ENCODE measurements at regions not wholly inside any gene's neighbourhood (a gene's known extent, or its start where the extent isn't known, plus 50 kb on each side); places are given as distances from the start of the nearest gene placed in this dataset.

DNA sequence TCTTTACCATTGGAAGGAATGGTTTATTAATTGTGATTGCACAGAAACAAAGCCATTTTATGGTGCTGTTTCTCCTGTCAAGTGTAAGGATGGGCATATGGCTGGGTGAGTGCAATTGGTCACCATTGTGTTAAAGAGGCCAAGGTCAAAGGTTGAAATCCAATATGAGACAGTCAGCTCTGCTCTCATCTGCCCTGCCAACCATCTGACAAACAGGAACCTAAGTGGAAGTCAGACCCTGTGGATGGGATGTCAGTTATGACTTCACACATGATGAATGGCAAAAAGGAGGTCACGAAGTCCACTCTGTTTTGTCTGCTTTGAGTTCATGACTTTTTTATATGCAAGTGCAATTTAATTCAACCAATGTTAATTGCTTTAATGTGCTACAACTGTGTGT lies 172.7 kb upstream of the TMEM229A start:
- H3K27me3 ChIP-seq (ENCODE audit: insufficient read depth, poor library complexity, severe bottlenecking) = no peaks in the 10 kb centered on the region
- H3K27ac ChIP-seq (replicated peaks) = no peak overlapping the region
- no peak for DNase-seq (ENCODE audit: low read depth in 1 of 2, low spot score in 1 of 2)
- TF ChIP-seq, protein P1, sequence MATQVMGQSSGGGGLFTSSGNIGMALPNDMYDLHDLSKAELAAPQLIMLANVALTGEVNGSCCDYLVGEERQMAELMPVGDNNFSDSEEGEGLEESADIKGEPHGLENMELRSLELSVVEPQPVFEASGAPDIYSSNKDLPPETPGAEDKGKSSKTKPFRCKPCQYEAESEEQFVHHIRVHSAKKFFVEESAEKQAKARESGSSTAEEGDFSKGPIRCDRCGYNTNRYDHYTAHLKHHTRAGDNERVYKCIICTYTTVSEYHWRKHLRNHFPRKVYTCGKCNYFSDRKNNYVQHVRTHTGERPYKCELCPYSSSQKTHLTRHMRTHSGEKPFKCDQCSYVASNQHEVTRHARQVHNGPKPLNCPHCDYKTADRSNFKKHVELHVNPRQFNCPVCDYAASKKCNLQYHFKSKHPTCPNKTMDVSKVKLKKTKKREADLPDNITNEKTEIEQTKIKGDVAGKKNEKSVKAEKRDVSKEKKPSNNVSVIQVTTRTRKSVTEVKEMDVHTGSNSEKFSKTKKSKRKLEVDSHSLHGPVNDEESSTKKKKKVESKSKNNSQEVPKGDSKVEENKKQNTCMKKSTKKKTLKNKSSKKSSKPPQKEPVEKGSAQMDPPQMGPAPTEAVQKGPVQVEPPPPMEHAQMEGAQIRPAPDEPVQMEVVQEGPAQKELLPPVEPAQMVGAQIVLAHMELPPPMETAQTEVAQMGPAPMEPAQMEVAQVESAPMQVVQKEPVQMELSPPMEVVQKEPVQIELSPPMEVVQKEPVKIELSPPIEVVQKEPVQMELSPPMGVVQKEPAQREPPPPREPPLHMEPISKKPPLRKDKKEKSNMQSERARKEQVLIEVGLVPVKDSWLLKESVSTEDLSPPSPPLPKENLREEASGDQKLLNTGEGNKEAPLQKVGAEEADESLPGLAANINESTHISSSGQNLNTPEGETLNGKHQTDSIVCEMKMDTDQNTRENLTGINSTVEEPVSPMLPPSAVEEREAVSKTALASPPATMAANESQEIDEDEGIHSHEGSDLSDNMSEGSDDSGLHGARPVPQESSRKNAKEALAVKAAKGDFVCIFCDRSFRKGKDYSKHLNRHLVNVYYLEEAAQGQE (IDR thresholded peaks at IDR 0.05; ENCODE audit: insufficient replicate concordance, low read depth) = no peak
- TF ChIP-seq, protein P2, sequence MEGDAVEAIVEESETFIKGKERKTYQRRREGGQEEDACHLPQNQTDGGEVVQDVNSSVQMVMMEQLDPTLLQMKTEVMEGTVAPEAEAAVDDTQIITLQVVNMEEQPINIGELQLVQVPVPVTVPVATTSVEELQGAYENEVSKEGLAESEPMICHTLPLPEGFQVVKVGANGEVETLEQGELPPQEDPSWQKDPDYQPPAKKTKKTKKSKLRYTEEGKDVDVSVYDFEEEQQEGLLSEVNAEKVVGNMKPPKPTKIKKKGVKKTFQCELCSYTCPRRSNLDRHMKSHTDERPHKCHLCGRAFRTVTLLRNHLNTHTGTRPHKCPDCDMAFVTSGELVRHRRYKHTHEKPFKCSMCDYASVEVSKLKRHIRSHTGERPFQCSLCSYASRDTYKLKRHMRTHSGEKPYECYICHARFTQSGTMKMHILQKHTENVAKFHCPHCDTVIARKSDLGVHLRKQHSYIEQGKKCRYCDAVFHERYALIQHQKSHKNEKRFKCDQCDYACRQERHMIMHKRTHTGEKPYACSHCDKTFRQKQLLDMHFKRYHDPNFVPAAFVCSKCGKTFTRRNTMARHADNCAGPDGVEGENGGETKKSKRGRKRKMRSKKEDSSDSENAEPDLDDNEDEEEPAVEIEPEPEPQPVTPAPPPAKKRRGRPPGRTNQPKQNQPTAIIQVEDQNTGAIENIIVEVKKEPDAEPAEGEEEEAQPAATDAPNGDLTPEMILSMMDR (IDR thresholded peaks at IDR 0.05; ENCODE audit: insufficient read depth, low read length) = no peak
- no peak for TF ChIP-seq SPI1 (IDR thresholded peaks at IDR 0.05; ENCODE audit: borderline replicate concordance, low read depth)
- TF ChIP-seq POLR2AphosphoS5 (IDR thresholded peaks at IDR 0.05; ENCODE audit: low read depth) = no peak
- no peak overlapping the region for H3K4me3 ChIP-seq (replicated peaks; ENCODE audit: insufficient read depth, low read length)

DNA sequence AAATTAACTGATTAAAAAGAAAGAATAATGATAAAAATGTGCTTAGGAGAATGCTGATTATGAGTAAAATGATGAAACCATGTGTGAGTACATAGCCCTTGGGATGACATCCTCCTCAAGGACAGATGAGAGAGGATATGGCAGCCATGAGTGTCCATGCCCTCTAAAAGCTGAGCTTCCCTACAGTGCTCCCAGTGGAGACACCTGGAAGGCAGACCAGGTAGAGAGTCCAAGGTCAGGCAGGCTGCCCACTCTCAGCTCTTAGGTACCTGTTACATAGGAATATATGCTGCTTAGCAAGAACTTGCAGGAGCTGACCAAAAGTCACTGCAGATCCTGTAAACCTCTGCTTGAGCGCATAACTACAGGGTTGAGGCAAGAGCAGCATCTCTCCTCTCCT lies 169.7 kb upstream of the TMEM229A start:
- DNase-seq (ENCODE audit: low read depth in 1 of 2, low spot score in 1 of 2) = no peak
- Histone ChIP-seq H3K4me3 (replicated peaks; ENCODE audit: insufficient read depth, low read length) (no peak overlapping the region), H3K27me3 (ENCODE audit: insufficient read depth, poor library complexity, severe bottlenecking) (no peaks in the 10 kb centered on the region), H3K27ac (replicated peaks) (no peak overlapping the region)
- TF ChIP-seq SPI1 (IDR thresholded peaks at IDR 0.05; ENCODE audit: borderline replicate concordance, low read depth) = no peak
- TF ChIP-seq POLR2AphosphoS5 (IDR thresholded peaks at IDR 0.05; ENCODE audit: low read depth) = no peak
- TF ChIP-seq, protein P1 (IDR thresholded peaks at IDR 0.05; ENCODE audit: insufficient replicate concordance, low read depth) = no peak
- TF ChIP-seq, protein P2 (IDR thresholded peaks at IDR 0.05; ENCODE audit: insufficient read depth, low read length) = no peak
- TF ChIP-seq GABPA (IDR thresholded peaks at IDR 0.05; ENCODE audit: low read depth) = no peak

DNA sequence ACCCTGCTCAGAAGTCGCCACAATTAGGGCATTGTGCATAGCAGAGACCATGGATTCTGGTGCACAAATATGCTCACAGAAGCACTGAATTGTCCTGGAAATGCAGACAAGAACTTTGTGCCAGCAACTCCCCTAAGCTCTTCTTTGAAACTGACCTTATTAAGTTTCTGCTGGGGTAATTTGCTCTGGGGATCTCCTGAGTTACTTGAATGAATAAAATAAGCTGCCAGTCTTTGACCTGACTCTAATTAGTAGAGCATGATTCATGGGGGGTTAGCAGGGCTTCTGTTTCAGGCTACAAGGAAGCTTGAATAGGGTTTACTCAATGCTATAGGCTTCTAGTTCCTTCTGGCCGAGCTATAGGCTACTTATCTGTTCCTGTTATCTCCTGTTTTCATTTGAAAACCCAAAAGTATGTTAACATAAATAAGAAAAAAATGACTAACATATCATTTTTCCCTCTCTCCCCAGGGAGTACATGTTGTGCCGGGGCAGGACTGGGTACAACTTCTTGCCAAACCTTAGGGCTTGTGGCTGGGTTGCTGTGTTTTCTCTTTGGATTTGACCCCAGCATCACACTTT lies 169.0 kb upstream of the TMEM229A start:
- TF ChIP-seq POLR2AphosphoS5 (IDR thresholded peaks at IDR 0.05; ENCODE audit: low read depth) (no peak), SPI1 (IDR thresholded peaks at IDR 0.05; ENCODE audit: borderline replicate concordance, low read depth) (no peak), GABPA (IDR thresholded peaks at IDR 0.05; ENCODE audit: low read depth) (no peak)
- TF ChIP-seq, protein P2 (IDR thresholded peaks at IDR 0.05; ENCODE audit: insufficient read depth, low read length) = no peak
- TF ChIP-seq, protein P1 (IDR thresholded peaks at IDR 0.05; ENCODE audit: insufficient replicate concordance, low read depth) = no peak
- no peak overlapping the region for H3K4me3 ChIP-seq (replicated peaks; ENCODE audit: insufficient read depth, low read length)
- no peak overlapping the region for H3K27ac ChIP-seq (replicated peaks)
- DNase-seq (ENCODE audit: low read depth in 1 of 2, low spot score in 1 of 2) = no peak
- H3K27me3 ChIP-seq (ENCODE audit: insufficient read depth, poor library complexity, severe bottlenecking) = no peaks in the 10 kb centered on the region

Data from HL-60 (cell line).